ENCODE measurements at regions not wholly inside any gene's neighbourhood (a gene's known extent, or its start where the extent isn't known, plus 50 kb on each side); places are given as distances from the start of the nearest gene placed in this dataset.

DNA sequence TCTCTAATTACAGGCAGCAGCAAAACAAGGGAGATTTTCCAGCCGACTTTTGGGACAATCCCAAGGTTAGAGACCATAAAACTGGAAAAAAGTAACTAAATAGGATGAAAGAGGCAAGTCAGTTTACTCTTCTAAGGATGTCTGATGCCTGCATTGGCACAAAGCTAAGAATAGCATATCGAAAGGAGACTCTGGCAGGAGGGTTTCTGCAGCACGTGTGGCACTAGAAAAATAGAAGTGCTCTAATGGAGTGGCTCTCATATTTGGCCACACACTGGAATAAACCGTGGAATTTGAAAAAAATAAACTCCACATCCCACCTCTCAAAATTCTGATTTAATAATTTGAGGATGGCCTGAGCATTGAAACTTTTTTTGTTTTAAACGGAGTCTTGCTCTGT lies 77.2 kb upstream of the ARSJ start:
- Histone ChIP-seq H3K36me3 (no peaks in the 10 kb centered on the region), H3K27ac (no peak overlapping the region), H3K9me3 (ENCODE audit: severe bottlenecking) (no peaks in the 10 kb centered on the region), H3K27me3 (ENCODE audit: insufficient read depth, low read depth, severe bottlenecking) (no peaks in the 10 kb centered on the region), H3K4me3 (ENCODE audit: low read depth, low read length) (no peak overlapping the region)
- no peak for DNase-seq
- TF ChIP-seq, protein P1, sequence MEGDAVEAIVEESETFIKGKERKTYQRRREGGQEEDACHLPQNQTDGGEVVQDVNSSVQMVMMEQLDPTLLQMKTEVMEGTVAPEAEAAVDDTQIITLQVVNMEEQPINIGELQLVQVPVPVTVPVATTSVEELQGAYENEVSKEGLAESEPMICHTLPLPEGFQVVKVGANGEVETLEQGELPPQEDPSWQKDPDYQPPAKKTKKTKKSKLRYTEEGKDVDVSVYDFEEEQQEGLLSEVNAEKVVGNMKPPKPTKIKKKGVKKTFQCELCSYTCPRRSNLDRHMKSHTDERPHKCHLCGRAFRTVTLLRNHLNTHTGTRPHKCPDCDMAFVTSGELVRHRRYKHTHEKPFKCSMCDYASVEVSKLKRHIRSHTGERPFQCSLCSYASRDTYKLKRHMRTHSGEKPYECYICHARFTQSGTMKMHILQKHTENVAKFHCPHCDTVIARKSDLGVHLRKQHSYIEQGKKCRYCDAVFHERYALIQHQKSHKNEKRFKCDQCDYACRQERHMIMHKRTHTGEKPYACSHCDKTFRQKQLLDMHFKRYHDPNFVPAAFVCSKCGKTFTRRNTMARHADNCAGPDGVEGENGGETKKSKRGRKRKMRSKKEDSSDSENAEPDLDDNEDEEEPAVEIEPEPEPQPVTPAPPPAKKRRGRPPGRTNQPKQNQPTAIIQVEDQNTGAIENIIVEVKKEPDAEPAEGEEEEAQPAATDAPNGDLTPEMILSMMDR (IDR thresholded peaks at IDR 0.05; ENCODE audit: low read depth, low read length): no peak

DNA sequence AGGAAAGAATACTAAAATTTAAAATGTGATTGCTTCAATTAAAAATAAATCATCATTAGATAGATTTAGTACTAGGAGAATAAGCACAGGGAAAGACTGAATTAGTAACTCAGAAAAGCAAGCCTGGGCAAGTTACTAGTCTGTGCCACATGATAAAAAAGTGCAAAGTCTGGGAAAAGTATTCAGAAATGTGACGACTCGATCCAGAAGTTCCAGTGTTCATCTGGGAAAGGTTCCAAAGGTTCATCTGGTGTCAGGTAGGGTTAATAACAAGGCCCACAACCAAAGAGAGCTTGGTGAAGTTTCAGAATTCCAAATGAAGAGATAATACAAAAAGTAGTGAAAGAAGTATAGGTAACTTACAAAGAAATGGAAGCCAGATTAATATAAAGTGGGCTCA lies 78.3 kb upstream of the ARSJ start:
- H3K27me3 ChIP-seq (ENCODE audit: insufficient read depth, low read depth, severe bottlenecking): no peaks in the 10 kb centered on the region
- no peak overlapping the region for H3K4me3 ChIP-seq (ENCODE audit: low read depth, low read length)
- no peak for DNase-seq
- H3K27ac ChIP-seq: no peak overlapping the region
- TF ChIP-seq, protein P1 (IDR thresholded peaks at IDR 0.05; ENCODE audit: low read depth, low read length): no peak
- no peaks in the 10 kb centered on the region for H3K9me3 ChIP-seq (ENCODE audit: severe bottlenecking)
- H3K36me3 ChIP-seq: no peaks in the 10 kb centered on the region

DNA sequence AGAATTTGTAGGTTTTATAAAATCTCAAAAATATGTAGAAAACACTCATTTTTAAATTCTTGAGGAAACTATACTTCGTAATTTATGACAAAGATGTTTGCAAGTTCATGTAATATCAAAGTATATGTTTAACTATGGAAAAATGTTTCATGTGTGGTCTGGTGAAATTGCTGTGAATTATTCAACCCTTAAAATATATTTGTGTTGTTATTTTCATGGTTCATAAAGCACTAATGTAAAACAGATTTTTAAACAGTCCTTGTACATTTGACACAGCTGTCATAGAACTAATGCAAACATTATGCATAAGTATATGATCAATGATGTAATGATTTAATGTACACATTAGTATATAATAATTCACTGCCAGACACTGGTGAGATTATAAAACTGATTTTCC lies 83.1 kb upstream of the ARSJ start:
- no peak for DNase-seq
- no peak overlapping the region for H3K4me3 ChIP-seq (ENCODE audit: low read depth, low read length)

DNA sequence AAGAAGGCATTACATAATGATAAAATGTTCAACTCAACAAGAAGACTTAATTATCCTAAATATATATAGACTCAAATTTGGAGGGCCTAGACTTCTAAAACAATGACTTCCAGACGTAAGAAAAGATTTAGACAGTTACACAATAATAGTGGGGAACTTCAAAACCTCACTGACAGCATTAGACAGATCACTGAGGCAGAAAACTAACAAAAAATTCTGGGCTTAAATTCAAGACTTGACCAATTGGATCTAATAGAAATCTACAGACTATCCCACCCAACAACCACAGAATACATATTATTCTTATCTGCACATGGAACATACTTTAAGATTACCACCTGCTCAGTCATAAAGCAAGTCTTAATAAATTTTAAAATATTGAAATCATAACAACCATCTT lies 93.3 kb upstream of the ARSJ start:
- no peak overlapping the region for H3K4me3 ChIP-seq (ENCODE audit: low read depth, low read length)
- H3K27me3 ChIP-seq (ENCODE audit: insufficient read depth, low read depth, severe bottlenecking): no peaks in the 10 kb centered on the region
- DNase-seq: no peak
- TF ChIP-seq, protein P1 (IDR thresholded peaks at IDR 0.05; ENCODE audit: low read depth, low read length): no peak
- no peaks in the 10 kb centered on the region for H3K36me3 ChIP-seq
- no peaks in the 10 kb centered on the region for H3K9me3 ChIP-seq (ENCODE audit: severe bottlenecking)
- no peak overlapping the region for H3K27ac ChIP-seq

More for the DNA sequence above, 83.1 kb upstream of the ARSJ start:
- Histone ChIP-seq H3K27ac (no peak overlapping the region), H3K9me3 (ENCODE audit: severe bottlenecking) (no peaks in the 10 kb centered on the region), H3K36me3 (no peaks in the 10 kb centered on the region), H3K27me3 (ENCODE audit: insufficient read depth, low read depth, severe bottlenecking) (no peaks in the 10 kb centered on the region)
- TF ChIP-seq, protein P1 (IDR thresholded peaks at IDR 0.05; ENCODE audit: low read depth, low read length): no peak

DNA sequence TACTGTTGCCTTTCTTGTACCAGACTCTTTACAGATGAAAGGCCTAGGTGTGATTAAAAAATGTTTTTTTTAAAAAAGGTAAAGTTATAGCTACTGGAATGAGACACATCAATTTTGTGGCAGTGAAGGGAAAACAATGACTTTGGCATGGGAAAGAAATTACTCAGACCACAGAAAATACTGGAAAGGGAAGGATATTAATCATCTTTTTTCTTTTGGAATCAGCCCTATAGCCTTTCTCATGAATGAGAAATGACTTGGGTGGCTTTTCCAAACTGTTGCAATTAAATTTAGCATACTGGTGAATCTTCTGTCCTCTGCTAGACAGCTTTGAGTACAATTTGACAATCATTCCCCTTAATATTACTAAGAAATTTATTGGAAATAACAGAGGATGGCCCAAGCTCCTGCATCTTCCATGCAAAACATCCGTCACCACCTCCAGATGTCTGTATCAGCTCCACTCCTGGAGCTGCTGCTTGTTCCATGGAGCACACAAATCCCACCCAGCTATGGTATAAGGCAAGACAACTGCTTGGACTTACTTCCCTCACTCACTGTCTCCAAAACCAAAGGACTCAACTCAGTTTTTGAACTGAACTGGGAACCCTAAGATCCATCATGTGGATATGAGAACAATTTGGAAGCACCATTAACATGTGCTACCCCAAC lies 97.6 kb upstream of the ARSJ start:
- H3K9me3 ChIP-seq (ENCODE audit: severe bottlenecking): no peaks in the 10 kb centered on the region
- DNase-seq: no peak
- no peak overlapping the region for H3K27ac ChIP-seq
- no peaks in the 10 kb centered on the region for H3K36me3 ChIP-seq
- H3K4me3 ChIP-seq (ENCODE audit: low read depth, low read length): no peak overlapping the region
- H3K27me3 ChIP-seq (ENCODE audit: insufficient read depth, low read depth, severe bottlenecking): no peaks in the 10 kb centered on the region
- TF ChIP-seq, protein P1 (IDR thresholded peaks at IDR 0.05; ENCODE audit: low read depth, low read length): no peak

DNA sequence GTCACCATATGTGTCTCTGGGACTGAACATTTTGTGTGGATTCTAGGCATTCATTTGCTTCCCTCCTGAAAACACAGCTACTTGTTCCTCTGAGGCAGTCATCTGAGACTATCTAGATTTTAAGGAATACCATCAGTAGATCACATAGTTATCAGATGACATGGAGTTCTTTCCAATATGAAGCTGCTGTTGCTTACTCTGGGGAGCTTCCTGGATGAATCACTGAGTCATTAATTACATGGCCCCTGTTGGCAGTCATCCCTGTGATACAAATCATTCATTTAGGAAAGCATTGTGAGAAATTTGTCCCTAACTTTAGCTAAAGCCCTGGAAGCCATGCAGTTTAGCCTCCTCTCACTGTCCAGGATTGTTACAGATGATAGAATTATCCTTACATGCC lies 98.2 kb upstream of the ARSJ start:
- H3K4me3 ChIP-seq (ENCODE audit: low read depth, low read length): no peak overlapping the region
- H3K9me3 ChIP-seq (ENCODE audit: severe bottlenecking): no peaks in the 10 kb centered on the region
- no peak for DNase-seq
- TF ChIP-seq, protein P1 (IDR thresholded peaks at IDR 0.05; ENCODE audit: low read depth, low read length): no peak
- no peak overlapping the region for H3K27ac ChIP-seq
- H3K27me3 ChIP-seq (ENCODE audit: insufficient read depth, low read depth, severe bottlenecking): no peaks in the 10 kb centered on the region
- H3K36me3 ChIP-seq: no peaks in the 10 kb centered on the region

Measured in WERI-Rb-1 (cell line).